HG03108 (cell line): ENCODE measurements at regions not wholly inside any gene's neighbourhood (a gene's known extent, or its start where the extent isn't known, plus 50 kb on each side); places are given as distances from the start of the nearest gene placed in this dataset.
"Not testable (repeated sequence)": the region's sequence is repeated elsewhere in the genome, so short reads cannot be mapped to it uniquely, and the experiment has no call there.

Experiments used
- ATAC-seq: cut with Tn5 transposase; IDR thresholded peaks from one replicate; pipeline ENCODE4 v1.9.1; 2021; ENCODE audit warnings: moderate library complexity; ENCODE audit not compliant: unreplicated experiment

- no peak for ATAC-seq
These were observed 135.1 kb upstream of the RFX3 start for GRCh38 chr9:3660936-3661335.

GRCh38 chr9:3659647-3660046 is 133.8 kb upstream of the RFX3 start:
- no peak for ATAC-seq

GRCh38 chr9:3658964-3659363 is 133.2 kb upstream of the RFX3 start:
- ATAC-seq: no peak

GRCh38 chr9:3656224-3656623 is 130.4 kb upstream of the RFX3 start:
- no peak for ATAC-seq

GRCh38 chr9:3650994-3651622 is 125.3 kb upstream of the RFX3 start:
- no peak for ATAC-seq

- ATAC-seq: no peak
These were observed 123.0 kb upstream of the RFX3 start for GRCh38 chr9:3648722-3649246.

- ATAC-seq: no peak
These were observed 122.5 kb upstream of the RFX3 start for GRCh38 chr9:3648266-3648665.

- no peak for ATAC-seq
These were observed 121.9 kb upstream of the RFX3 start for GRCh38 chr9:3647652-3648051.

GRCh38 chr9:3646226-3646625 is 120.4 kb upstream of the RFX3 start:
- no peak for ATAC-seq

- not testable (repeated sequence) for ATAC-seq
These were observed 116.3 kb upstream of the RFX3 start for GRCh38 chr9:3642075-3642474.

- no peak for ATAC-seq
These were observed 103.7 kb upstream of the RFX3 start for GRCh38 chr9:3629495-3629894.

GRCh38 chr9:3628239-3628638 is 102.4 kb upstream of the RFX3 start:
- ATAC-seq: no peak

GRCh38 chr9:3608011-3608410 is 82.2 kb upstream of the RFX3 start:
- peak; percentile 59 for ATAC-seq

GRCh38 chr9:3600672-3601071 is 74.9 kb upstream of the RFX3 start:
- ATAC-seq: no peak

GRCh38 chr9:3597792-3598191 is 72.0 kb upstream of the RFX3 start:
- no peak for ATAC-seq

- no peak for ATAC-seq
These were observed 60.3 kb upstream of the RFX3 start for GRCh38 chr9:3586066-3586465.

GRCh38 chr9:3585606-3586005 is 59.8 kb upstream of the RFX3 start:
- no peak for ATAC-seq

- ATAC-seq: no peak
These were observed 53.0 kb upstream of the RFX3 start for GRCh38 chr9:3578786-3579185.

- ATAC-seq: no peak
These were observed 50.5 kb upstream of the RFX3 start for GRCh38 chr9:3576328-3576727.

- ATAC-seq: no peak
These were observed 50.0 kb upstream of the RFX3 start for GRCh38 chr9:3575821-3576220.
